Suprapubic skin (tissue), 3 donors: ENCODE measurements at regions not wholly inside any gene's neighbourhood (a gene's known extent, or its start where the extent isn't known, plus 50 kb on each side); places are given as distances from the start of the nearest gene placed in this dataset.

Source experiments
- POLR2A ChIP-seq, 2 donors: fragments of 450-650 bp; IDR thresholded peaks; one replicate each; pipeline ENCODE4 v1.6.1; 2017; ENCODE audit warnings: antibody characterized with exemption in 2 of 2, mild to moderate bottlenecking in 2 of 2, moderate library complexity in 2 of 2
- TF ChIP-seq, protein P1 (sequence below), 2 donors: fragments of 200-600 bp in 1 of 2; fragments of 450-650 bp in 1 of 2; sonication (generic) in 1 of 2; IDR thresholded peaks; one replicate each; pipeline ENCODE4 v1.5.1; 2016 to 2019; ENCODE audit warnings: antibody characterized with exemption in 2 of 2, mild to moderate bottlenecking in 1 of 2, moderate library complexity in 1 of 2

DNA sequence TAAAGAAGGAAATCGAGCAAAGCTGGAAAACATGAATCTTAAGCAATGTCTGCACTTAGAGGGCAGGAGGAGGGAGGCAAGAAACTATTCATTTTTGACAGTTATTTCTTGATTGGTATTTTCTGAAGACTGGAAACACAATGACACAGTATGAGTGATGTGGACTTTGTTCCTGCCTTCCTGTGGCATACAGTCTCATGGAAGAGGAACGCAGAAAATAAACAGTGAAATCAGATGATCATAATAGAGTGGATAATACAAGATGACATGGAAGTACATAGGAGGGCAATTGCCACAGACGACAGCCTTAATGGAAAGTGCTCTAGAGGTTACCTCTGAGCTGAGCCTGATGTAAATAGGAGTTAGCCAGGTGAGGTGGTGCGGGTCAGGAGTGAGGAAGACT lies 140.4 kb upstream of the MAX start:
- TF ChIP-seq POLR2A (IDR thresholded peaks at IDR 0.05), result no peak
- TF ChIP-seq, protein P1, sequence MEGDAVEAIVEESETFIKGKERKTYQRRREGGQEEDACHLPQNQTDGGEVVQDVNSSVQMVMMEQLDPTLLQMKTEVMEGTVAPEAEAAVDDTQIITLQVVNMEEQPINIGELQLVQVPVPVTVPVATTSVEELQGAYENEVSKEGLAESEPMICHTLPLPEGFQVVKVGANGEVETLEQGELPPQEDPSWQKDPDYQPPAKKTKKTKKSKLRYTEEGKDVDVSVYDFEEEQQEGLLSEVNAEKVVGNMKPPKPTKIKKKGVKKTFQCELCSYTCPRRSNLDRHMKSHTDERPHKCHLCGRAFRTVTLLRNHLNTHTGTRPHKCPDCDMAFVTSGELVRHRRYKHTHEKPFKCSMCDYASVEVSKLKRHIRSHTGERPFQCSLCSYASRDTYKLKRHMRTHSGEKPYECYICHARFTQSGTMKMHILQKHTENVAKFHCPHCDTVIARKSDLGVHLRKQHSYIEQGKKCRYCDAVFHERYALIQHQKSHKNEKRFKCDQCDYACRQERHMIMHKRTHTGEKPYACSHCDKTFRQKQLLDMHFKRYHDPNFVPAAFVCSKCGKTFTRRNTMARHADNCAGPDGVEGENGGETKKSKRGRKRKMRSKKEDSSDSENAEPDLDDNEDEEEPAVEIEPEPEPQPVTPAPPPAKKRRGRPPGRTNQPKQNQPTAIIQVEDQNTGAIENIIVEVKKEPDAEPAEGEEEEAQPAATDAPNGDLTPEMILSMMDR (IDR thresholded peaks at IDR 0.05), result no peak
